Lower leg skin (tissue), 3 donors: ENCODE measurements at regions not wholly inside any gene's neighbourhood (a gene's known extent, or its start where the extent isn't known, plus 50 kb on each side); places are given as distances from the start of the nearest gene placed in this dataset.

Experiments used
- CTCF ChIP-seq, 3 donors: fragments of 450-650 bp; IDR thresholded peaks; one replicate each; pipeline ENCODE4 v1.5.1; 2016; ENCODE audit warnings: antibody characterized with exemption in 3 of 3, mild to moderate bottlenecking in 3 of 3, moderate library complexity in 2 of 3
- POLR2A ChIP-seq, 2 donors: fragments of 450-650 bp; IDR thresholded peaks; one replicate each; pipeline ENCODE4 v1.6.1; 2016 to 2017; ENCODE audit warnings: antibody characterized with exemption in 2 of 2, mild to moderate bottlenecking in 1 of 2, moderate library complexity in 1 of 2

GRCh38 chrX:83305381-83305780 lies 202.7 kb upstream of the POU3F4 start:
- TF ChIP-seq CTCF (IDR thresholded peaks at IDR 0.05) (no peak), POLR2A (IDR thresholded peaks at IDR 0.05) (no peak)
